ENCODE measurements at regions not wholly inside any gene's neighbourhood (a gene's known extent, or its start where the extent isn't known, plus 50 kb on each side); places are given as distances from the start of the nearest gene placed in this dataset.
"Not testable (repeated sequence)": the region's sequence is repeated elsewhere in the genome, so short reads cannot be mapped to it uniquely, and the experiment has no call there.

DNA sequence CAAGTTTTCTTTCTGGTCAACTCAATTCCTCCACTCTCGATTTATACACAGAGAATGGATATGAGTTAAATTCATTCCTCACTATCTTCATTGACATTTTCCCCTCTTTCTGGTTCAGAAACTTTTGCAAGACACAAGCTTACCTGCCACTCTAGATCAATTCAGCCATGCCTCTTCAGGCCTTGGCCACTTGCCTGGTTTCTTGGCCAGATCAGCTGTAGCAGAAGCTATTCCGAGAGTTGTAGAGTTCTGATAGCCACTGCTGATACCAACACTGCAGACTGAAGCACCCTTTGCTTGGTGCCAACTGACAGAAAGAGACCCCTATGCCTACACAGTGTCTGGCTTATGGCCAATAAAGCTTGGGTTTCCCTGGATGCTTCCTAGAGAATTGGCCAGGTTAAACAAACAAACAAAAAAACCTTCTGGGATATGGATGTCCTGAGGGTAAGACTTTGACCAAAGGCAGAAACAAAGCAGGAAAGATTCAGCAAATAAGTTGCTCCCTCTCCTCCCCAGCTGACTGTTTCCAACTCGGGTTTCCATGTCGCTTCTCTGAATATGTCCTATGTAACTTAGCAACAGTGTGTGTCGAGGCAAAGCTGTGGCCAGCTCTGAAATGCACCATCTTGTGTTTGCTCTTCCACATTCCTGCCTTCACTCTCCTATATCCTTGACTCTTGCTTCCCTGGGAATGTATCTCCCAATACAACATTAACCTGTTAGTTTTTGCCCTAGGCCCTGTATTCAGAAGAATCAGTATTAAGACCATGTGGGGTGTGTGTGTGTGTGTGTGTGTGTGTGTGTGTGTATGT, 521.6 kb downstream of the EPHA3 start:
- no peak for DNase-seq

DNA sequence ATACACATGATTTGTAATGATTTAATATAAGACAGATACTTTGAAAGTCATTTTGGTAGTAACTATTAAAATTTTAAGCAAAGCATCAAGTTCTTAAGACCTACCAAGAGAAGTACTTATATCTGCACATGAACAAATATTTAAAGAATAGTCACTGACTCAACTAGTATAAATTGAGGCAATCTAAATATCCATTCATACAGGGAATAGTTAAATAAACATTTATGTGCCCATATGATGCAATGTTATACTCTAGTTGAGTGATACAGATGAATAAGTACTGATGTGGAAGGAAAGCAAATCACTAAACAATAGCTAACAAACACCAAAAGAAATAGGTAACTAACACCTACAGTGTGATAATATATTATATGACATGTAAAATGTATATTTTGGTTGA, 527.7 kb downstream of the EPHA3 start:
- DNase-seq = no peak

DNA sequence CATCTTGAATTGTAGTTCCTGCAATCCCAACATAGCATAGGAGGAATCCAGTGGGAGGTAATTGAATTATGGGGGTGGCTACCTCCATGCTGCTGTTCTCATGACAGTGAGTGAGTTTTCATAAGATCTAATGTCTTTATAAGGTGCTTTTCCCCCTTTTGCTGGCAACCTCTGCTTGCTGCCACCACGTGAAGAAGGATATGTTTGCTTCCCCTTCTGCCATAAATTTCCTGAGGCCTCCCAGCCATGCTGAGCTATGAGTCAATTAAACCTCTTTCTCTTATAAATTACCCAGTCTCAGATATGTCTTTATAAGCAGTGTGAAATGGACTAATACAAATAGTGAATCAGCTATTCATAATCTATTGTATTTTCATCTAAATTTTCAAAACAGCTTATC, 537.3 kb downstream of the EPHA3 start:
- DNase-seq = no peak

DNA sequence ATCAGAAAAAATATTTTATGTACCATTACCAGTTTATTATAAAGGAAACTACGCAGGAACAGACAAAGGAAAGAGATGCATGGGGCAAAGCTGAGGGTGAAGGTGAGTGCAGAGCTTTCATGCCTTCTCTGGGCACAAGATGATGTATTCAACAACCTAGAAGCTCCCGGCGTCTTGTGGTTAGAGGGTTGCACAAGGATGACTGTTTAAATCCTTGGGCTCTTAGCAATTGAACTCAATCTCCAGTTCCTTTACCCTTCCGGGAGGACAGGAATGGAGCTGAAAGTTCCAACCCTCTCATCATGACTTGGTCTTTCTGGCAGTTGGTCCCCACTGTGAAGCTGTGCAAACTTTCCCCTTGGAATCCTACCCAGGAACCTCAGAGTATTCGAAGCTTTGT, 542.0 kb downstream of the EPHA3 start:
- no peak for DNase-seq

DNA sequence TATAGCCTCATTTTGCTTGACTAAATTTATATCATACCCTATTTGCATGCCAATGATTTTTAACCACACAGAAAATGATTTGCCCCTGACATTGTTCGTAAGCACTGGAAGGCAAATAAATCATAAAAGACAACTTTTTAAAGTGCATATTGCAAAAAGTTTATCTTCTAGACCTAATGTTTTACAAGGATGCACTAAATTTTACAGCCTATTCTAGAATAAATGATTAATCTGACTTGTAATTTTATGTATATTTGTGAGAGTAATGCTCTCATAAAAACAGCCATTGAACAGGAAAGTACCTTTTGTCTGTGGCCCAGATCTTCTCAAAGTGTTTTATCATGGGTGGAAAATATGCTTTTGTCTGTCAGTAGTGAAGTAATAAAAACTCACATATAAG, 546.6 kb downstream of the EPHA3 start:
- no peak for DNase-seq

DNA sequence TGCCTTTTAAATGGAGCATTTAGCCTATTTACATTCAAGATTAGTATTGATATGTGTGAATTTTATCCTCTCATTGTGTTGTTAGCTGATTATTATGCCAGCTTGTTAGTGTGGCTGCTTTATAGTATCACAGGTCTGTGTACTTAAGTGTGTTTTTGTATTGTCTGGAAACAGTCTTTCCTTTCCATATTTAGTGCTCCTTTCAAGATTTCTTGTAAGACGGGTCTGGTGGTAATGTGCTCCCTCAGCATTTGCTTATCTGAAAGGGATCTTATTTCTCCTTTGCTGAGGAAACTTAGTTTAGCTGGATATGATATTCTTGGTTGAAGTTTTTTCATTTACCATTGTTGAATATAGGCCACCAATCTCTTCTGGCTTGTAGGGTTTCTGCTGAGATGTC, 549.0 kb downstream of the EPHA3 start:
- no peak for DNase-seq

DNA sequence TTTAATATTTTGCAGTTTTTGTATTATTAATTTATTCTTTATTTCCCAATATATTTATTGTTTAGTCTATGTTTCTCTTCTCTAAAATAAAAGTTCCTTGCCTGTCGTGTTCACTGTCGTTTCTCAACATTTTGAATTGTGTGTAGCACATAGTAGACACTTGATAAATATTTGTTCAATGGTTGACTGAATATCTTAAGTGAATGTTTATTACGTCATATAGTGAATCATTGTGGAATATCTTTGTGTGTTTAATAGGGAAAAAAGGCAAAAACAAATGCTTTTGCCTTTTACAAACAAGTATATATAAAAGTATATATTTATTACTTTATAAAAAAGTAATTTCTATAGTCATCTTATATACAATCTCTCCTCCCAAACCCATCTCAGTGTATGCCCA, 572.3 kb downstream of the EPHA3 start:
- no peak for DNase-seq

DNA sequence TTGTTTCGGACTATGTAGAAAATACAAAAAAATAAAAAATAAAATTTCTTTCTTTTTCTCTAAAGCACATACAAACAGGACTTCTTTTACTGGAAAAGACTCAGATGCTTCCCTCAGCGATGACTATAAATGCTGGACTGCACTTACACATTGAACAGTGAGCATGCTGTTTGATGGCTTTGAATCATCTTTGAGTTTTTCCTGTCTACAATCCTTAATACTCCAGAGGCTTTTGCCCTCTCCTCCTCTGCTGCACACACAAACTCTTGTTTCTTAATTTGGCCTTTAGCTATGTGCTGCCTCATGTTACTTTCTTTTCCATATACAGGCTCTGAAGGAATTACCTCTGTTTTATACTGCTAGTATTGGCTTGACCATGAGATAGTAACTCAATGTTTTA, 575.1 kb downstream of the EPHA3 start:
- DNase-seq = no peak

DNA sequence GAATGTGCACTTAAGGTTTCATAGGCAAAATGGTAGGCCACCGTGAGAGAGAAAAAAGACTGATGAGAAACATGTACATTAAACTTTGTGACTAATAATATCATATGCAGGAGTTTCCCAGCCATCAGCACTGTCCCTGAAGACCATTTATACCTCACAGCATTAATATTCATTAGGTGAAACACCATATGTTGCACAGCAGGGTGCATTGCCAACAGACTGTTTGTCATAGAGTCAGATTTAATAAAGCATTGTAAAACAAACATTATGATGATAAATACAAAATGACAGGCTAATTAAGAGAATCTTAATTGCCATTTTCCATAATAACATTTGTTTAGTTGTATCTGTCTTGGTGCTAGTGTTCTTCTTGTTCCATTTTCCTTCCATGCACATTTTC, 578.3 kb downstream of the EPHA3 start:
- DNase-seq = no peak

DNA sequence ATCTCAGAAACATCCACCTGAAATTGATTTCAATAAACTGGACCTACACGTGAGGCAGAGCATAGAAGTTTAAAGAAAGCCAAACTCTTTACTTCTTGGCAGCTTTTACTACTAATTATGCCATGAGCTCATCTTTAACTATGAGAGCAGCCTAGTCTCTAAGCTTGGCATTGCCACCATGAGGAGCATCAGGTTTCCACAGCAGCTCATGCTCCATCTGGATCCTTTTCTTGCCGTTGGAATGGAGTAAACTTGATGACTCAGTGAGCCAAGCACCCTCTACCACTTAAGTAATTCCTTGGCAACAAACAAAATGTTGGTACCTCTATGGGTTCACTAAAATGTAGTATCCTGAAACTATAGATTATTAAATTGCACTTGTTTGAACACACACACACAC, 583.2 kb downstream of the EPHA3 start:
- DNase-seq = no peak

DNA sequence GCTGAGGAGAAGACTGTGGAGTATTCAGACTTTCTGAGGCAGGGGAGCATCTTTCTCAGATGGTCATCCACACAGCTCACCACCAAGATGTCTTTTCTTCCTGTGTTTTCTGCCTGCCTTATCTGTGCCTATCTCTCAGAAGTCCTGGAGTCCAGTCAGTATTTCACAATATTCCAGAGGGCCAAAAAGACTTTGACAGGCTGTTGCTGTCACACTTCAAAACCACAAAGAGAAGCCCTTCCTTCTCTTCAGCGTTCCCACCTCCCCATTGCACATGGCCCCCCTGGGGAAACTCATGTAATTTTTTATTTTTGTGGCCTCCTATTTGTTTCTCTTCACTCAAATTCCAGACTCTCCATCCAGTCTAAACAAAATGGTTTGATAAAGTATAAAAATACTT, 585.2 kb downstream of the EPHA3 start:
- DNase-seq = no peak

DNA sequence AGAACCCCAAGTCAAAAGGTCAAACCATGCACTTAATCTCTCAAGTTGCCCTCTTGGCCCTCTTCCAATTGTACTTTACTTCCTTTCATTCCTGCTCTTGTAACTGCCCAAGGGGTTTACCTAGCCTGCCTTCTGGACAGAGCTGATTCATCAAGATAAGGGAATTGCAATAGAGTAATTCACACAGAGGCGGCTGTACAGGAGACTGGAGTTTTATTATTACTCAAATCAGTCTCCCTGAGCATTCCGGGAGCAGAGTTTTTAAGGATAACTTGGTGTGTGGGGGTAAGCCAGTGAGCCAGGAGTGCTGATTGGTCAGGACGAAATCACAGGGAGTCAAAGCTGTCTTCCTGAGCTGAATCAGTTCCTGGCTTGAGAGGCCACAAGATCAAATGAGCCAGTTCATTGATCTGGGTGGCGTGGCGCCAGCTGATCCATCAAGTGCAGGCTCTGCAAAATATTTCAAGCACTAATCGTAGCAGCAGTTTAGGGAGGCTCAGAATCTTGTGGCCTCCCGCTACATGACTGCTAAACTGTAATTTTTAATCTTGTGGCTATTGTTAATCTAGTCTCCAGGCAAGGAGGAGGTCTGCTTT, 590.0 kb downstream of the EPHA3 start:
- no peak for DNase-seq

DNA sequence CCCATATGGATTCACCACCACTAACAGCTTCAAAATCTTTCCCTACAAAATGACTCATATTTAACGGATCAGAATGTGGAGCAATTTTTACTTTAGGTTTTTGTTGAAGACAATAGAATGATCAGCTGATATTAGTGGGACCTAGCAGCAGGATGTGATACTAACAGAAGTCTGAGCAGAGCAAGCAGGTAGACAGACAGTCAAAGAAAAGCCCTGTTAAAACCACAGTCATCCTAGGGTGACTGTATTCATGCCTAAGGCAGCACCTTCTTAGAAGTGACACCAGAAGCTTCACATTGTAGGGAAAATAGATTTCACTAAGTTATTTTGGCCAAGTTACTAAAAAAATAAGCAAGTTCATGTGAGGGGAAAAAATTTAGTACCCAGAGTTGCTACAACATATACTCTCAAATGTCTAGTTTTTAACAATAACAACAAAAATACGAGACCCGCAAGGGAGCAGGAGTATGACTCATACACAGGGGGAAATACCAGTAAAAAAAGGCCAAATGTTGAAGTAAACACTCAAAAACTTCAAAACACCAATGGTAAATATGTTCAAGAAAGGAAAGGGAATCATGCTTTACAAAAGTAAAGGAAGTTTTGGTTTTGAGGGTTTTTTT, 590.9 kb downstream of the EPHA3 start:
- no peak for DNase-seq

DNA sequence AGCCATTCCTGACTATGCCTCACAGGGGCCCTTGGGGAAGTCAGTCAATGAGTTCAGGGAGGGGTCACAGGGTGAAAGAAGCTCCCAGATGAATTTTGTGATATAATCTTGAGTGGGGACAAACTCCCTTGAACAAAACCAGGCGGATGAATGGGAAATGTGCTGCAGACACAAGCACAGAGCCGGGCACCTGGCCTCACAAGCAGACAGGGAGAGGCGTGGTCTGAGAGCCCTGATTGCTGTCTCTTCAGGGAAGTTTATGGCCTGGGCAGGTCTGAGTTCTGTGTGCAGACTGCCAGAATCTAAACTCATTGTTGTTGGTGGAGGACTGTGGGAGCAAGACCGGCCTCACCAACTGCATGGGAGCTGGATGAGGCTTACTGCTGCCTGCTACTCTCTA, 591.8 kb downstream of the EPHA3 start:
- no peak for DNase-seq

DNA sequence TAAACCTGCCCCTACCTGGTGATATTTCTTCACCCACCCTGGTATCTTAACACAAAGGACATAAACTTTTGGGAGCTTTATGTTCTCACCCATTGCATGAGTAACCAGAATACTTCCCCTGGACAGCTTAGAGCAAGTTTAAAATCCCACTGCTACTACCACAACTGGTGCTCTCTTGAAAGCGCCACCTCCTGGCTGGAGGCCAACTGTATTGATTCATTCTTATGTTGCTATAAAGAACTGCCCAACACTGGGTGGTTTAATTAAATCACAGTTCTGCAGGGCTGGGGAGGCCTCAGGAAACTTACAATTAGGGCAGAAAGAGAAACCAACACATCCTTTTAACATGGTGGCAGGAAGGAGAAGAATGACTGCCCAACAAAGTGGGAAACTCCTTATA, 592.4 kb downstream of the EPHA3 start:
- DNase-seq = no peak

DNA sequence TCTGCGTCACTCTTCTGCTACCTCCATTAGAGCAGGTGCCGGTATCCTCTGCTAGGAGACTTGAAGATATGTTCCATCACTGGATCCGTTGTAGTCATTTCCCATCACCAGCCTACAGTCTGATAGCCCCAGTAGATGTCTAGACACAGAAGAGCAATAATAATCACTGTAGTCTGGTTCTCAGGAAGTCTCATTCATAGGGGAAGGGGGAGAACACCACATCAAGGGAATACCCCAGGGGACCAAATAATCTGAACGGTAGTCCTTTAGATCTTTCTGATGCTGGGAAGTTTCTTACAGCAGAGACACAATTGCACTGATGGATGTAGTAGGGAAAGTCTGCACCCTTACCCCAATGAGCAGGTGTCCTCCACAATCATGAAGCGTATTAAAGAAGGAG, 595.0 kb downstream of the EPHA3 start:
- no peak for DNase-seq

DNA sequence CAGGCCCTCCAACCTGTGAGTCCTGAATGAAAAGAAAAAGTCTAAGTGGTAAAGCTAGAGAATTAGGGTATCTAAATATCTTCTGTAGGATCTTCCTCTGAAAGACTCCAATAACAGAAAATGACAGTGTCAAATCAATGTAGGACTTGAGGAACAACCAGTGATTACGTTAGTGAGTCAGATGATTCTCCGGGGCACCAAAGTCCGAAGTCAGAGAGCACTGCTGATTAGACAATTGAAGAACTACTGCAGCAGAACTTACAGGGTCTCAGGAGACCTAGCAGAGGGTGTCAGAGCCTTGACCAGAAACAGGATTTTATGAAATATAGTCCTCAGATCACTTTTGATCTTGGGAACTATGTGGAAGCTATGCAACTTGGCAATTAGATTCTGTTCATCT, 605.8 kb downstream of the EPHA3 start:
- no peak for DNase-seq

DNA sequence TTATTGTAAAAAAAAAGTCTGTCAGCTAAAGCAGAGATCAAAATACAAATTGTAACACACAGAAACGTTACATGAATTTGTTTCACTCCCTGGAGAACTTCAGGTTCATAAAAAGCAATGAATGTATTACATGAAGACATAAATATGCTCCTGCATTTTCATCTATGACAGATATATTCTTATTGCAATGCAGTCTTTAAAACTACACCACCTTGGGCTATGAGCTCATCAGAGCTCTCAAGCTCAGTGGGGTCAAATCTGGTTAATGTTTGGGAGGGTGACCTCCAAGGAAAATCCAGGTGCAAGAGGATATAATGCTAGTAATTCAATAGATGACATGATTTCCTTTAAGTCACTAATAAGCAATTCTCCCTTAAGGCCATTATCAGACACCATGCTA, 606.8 kb downstream of the EPHA3 start:
- no peak for DNase-seq

DNA sequence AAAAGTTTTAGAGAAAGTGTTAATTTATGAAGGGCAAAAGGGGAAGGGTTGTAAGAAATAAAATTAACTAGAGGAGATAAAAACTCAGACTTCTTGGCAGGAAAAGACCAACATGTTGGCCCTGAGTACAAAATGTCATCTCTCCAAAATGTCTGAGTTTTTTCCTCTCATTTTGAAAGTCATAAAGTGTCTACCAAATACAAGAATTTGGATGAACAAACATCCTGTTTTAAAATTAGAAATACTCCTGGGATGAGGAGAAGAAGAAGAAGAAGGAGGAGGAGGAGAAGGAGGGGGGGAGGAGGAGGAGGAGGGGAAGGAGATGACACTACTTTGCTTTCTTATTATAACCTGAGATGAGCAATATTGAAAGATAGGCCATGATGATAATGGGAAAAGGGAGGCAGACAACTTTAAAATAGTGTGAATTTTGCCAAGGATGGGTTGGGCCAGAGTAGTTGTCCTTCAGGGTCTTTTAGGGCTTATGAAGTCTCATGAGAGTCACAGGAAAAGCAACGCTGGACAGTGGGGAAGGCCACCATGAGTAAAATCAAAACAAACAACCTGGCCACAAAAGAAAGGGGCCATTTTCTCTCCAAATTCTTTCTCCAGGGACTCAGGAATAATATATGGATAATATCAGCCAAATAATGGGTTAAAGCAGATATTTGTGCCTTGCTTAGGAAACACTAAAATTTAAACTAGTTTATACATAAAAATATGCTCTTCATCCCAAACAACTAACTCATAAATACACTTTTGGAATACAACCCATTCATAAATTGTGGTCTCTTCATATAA, 632.9 kb downstream of the EPHA3 start:
- DNase-seq = no peak

DNA sequence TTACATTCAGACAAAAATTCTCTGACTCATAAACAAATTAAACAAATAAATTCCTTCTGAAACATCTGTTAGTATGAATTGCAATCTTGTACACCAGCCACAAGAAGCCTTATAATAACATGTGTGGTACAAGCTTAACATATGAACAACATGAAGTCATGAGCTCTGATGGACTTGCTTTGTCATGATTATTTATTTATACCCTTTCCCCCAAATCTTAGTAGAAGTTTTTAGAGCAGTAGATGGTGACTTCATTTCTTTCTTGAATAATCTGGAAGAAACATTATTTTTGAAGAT, 633.4 kb downstream of the EPHA3 start:
- DNase-seq = no peak

DNA sequence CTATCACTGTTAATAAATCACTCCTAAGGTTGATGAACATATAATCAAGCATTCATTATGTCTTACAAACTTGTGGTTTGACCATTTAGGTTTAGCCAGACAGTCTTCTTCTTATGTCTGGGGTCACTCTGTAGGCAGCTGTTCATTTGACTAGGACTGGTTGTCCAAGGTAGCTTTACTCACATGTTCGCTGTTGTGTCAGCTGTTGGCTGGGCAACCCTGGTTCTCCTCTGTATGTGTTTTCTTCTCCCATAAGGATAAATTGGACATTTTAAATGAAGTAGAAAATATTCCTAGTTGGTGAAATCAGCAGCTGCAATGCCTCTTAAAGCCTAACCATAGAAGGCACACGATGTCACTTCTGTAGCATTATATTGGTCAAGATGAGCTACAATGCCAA, 635.1 kb downstream of the EPHA3 start:
- no peak for DNase-seq

DNA sequence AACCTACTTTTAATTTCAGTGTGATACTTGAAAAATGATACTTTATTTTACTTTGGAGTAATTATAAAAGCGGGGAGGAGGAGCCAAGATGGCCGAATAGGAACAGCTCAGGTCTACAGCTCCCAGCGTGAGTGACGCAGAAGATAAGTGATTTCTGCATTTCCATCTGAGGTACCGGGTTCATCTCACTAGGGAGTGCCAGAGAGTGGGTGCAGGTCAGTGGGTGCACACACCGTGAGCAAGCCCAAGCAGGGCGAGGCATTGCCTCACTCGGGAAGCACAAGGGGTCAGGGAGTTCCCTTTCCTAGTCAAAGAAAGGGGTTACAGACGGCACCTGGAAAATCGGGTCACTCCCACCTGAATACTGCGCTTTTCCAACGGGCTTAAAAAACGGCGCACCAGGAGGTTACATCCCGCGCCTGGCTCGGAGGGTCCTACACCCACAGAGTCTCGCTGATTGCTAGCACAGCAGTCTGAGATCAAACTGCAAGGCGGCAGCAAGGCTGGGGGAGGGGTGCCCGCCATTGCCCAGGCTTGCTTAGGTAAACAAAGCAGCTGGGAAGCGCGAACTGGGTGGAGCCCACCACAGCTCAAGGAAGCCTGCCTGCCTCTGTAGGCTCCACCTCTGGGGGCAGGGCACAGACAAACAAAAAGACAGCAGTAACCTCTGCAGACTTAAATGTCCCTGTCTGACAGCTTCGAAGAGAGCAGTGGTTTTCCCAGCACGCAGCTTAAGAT, 640.3 kb downstream of the EPHA3 start:
- not testable (repeated sequence) for DNase-seq

DNA sequence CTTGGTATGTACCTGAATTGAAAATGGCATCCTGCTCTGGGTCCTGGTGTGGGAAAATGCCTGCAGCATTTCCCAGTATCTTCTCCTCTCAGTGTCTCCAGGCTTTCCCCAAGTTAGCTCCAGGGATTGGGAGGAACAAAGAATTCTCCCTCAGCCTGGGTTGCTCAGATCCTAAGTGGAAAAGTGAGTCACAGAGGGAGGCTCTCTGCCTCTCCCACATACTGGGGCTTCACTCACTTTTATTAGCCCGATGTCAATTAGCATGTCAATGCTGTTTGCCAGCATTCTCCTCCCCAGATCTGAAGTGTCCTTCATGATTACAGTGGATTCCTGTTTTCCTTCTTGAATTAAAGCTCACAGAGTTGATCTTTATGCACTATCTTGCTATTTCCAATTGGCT, 655.0 kb downstream of the EPHA3 start:
- DNase-seq = no peak
